ENCODE measurements at regions not wholly inside any gene's neighbourhood (a gene's known extent, or its start where the extent isn't known, plus 50 kb on each side); places are given as distances from the start of the nearest gene placed in this dataset.
A peak's percentile ranks its signal among the peaks of the same experiment; 100 is the strongest.

GRCh38 chr21:35697321-35697808 is 363.0 kb downstream of the SETD4 start:
- DNase-seq (ENCODE audit: low spot score), result peak; percentile 65

DNA sequence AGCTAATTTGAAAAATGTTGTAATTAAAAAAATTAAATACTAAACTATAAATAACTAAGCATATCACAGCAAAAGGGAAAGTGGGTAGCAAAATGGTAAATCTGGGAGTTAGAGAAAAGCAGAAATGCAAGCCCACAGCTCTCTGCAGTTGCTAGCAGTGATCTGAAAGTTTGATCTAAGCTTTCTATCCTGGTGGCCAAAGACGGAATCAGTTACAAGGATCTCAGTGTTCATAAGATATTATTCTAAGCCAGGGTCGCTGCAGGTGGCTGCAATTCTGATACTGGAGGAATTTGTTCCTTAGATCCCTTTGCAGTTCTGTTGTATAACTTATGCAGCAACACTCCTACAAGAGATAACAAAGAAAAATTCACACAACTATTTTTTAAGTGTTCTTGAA is 363.7 kb downstream of the SETD4 start:
- DNase-seq (ENCODE audit: low spot score), result no peak

DNA sequence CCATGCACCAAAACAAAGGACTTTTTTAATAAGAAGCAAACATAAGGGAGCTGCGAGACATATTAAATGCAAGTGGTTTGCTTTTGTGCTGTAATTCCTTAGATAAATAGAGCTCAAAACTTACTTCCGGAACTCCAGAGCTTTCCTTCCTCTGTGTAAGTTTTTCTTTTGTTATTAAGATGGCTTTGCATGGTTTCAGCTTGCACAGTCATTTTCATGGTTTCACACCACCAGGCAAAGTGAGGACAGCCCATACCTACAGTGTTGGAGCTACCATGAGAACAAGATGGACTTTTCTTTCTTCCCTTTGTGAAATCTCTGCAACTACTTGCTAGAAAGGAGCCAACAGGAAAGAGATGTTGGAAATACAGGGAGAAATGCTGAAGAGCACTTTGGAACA is 368.0 kb downstream of the SETD4 start:
- no peak for DNase-seq (ENCODE audit: low spot score)

- no peak for DNase-seq (ENCODE audit: low spot score)
These were observed 369.9 kb downstream of the SETD4 start for GRCh38 chr21:35690436-35690835.

DNA sequence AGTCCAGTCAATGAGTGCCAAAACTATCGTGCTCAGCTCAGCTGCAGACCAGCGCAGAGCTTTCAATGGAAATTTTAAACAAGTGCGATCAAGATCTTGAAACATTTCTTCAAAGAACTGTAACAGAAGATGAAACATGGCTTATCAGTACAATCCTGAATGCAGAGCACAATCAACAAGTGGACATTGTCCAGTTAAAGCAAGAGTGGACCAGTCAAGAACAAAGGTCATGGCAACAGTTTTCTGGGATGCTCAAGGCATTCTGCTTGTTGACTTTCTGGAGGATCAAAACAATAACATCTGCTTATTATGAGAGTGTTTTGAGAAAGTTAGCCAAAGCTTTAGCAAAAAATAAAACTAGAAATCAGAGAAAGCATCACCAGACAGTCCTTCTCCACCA is 374.2 kb downstream of the SETD4 start:
- no peak for DNase-seq (ENCODE audit: low spot score)

- no peak for DNase-seq (ENCODE audit: low spot score)
These were observed 376.5 kb downstream of the SETD4 start for GRCh38 chr21:35683664-35684304.

DNA sequence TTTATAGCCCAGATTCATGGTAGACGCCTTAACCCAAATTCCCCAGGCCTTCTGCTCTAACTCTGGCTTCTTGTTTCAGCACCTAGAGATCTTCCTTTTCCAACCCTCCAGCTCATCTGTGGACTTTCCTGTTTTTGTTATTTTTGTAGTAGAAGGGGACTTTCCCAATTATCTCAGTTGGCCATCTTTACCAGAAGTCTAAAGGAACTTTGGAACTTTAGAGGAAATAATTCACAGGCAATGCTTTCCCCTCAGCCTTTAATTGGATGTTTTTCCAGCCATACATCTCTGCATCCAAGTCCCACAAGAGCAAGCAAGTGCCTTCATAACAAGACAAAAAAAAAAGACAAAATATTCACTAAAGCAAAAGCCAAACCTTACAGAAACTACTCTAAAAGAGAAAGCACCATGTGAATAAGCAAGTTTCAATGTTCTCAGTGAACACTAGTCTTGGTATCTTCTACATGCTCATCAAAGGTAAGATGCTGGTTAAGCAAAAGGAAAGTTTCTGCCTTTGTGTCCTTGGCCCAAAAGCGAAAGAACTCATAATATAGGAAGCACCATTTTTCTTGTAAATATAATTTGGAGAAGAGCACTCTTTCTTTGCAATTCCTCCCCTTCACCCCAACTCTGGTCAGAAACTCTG is 377.3 kb downstream of the SETD4 start:
- DNase-seq (ENCODE audit: low spot score), result no peak

- DNase-seq (ENCODE audit: low spot score), result no peak
These were observed 378.4 kb downstream of the SETD4 start for GRCh38 chr21:35681946-35682345.

GRCh38 chr21:35679076-35679475 is 381.2 kb downstream of the SETD4 start:
- DNase-seq (ENCODE audit: low spot score), result no peak

GRCh38 chr21:35678393-35678792 is 381.9 kb downstream of the SETD4 start:
- no peak for DNase-seq (ENCODE audit: low spot score)

DNA sequence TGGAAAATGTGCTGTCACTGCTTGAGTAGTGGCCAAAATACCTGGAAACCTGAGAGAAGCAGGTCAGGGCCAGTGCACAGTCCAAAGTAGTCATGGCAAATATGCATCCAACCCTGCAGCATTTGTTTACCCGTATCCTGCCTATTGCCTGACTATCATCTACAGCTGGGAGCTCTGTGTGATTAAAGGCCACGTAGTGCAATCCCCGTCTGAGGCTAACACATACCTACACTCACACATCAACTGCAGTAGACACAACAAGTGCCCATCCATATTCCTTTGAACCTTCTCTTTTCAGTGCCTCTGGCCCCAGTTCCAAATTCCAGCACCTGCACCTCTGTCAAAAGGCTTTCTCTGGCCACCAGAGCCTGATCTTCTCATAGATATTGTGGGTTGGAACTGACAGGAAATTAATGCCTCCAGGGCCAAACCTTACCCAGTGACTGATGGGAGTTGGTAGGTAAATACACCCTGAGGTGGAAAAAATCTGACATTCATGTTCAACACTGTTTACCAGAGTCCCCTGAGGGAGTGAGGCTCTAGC is 383.0 kb downstream of the SETD4 start:
- DNase-seq (ENCODE audit: low spot score), result no peak

DNA sequence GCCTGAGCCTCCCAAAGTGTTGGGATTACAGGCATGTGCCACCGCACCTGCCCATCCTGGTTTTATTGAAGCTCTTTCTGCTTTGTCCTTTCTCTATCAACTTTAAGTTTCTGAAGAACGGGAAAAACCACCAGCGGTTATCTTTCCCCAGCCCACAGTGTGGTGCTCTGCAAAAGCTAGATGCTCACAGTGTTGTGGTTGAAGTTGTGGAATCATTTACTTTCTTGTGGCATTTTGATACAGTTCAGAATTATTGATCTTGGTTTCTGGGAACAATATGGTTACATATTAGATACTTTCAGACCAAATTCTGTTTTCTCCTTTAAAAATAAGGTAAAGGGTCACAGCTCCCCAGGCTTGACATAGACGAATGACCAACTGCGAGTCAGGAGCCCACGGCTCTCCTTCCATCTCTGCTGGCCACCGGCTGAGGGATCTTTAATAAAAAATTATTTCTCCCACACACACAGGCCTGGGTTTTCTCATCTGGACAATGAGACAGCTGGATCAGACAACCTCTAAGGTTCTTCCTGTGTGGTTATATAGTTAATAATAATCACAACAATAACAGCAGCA is 385.3 kb downstream of the SETD4 start:
- no peak for DNase-seq (ENCODE audit: low spot score)

DNA sequence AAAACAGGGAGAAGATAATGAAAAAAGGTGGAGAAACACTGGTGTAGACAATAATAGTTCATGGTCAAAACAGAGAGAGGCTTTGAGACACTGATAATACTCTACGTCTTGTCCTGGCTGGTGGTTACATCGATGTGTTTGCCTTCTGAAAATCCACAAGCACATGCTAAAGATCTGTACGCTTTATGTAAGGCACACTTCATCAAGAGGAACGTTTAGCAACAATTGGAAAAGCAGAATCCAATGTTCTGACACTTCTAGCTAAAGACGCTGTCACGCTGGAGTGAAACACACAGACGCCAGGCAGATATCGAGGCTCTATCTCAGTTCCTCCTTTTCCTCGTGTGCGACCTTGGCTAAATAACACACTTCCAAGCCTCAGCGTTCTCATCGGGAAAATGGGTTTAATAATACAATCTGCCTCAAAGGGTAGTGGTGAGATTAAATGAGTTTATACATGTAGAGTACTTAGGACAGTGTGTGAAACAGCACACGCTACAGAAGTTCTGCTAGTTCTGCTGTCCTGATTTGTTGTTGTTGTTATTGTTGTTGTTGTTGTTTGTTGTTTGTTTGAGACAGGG is 386.1 kb downstream of the SETD4 start:
- no peak for DNase-seq (ENCODE audit: low spot score)

DNA sequence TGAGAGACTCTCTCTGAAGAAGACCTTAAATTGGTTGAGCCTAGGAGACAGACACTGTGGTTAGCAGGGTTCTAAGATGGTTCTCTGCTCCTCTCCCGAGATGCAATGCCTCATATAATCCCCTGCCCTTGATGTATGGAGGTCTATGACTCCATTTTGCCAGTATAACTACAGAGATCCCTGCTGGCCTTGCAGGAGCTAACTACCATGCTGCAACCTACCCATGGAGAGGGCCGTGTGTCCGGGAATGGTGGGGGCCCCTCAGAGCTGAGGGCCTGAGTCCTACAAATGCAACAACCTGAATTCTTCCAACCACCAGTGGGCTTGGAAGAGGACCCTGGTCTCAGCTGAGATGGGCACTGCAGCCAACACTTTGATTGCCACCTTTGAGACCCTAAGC is 388.0 kb downstream of the SETD4 start:
- DNase-seq (ENCODE audit: low spot score), result no peak

- DNase-seq (ENCODE audit: low spot score), result no peak
These were observed 395.6 kb downstream of the SETD4 start for GRCh38 chr21:35664683-35665082.

- DNase-seq (ENCODE audit: low spot score), result no peak
These were observed 396.3 kb downstream of the SETD4 start for GRCh38 chr21:35663856-35664606.

DNA sequence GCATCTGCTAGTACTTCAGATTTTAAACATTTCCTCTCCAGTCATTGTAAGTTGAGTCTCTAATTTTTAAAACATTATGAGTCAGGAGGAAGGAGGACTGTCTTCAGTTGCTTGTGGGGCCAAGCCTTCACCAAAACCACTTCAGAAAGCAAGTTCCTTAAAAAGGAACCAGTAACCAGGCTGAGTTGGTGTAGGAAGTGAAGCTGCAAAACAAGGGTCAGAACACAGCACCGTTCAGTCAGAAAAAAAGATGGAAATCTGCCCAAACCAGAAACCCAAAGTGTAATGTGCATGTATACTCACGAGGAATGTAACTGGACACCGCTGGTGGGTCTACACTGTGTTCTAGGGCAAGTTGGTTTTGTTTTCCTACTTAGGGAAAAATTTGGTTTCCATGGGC is 402.1 kb downstream of the SETD4 start:
- DNase-seq (ENCODE audit: low spot score), result no peak

DNA sequence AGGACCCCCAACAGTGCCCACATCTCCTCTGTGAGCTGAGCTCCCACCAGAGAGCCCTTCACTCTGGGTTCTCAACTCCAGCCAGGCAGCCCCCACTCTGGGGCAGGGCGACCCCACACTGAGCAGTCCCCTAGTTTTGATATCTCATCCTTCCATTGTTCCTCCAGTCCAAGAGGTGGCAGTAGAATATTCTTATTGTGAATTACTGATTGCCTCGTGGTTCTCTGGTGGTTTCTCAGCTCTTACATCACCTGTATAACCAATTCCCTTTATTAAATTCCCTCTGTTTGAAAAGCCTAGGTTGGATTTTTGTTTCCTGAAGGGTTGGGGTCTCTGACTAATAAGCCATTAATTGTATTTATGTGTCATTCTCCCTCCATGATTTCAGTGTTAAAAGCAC is 407.5 kb downstream of the SETD4 start:
- no peak for DNase-seq (ENCODE audit: low spot score)

DNA sequence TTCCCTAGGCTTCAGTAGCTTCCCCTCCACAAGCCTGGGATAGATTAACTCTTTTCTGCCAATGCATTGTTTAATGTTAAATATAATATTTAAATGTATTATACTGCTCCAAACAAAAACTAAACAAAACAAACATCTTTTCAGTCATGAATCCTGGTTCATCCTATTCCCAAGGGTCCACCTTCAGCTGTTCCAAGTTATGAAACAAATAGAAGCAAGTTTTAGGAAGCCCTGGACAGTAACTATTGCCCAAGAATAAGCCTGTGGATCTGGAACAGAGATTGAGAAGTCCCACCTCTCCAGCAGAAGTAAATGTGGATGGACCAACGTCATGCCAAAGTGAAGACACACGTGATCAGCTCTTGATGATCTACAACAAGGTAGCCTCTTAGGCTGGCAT is 408.1 kb downstream of the SETD4 start:
- DNase-seq (ENCODE audit: low spot score), result no peak

- no peak for DNase-seq (ENCODE audit: low spot score)
These were observed 409.1 kb downstream of the SETD4 start for GRCh38 chr21:35651196-35651595.

DNA sequence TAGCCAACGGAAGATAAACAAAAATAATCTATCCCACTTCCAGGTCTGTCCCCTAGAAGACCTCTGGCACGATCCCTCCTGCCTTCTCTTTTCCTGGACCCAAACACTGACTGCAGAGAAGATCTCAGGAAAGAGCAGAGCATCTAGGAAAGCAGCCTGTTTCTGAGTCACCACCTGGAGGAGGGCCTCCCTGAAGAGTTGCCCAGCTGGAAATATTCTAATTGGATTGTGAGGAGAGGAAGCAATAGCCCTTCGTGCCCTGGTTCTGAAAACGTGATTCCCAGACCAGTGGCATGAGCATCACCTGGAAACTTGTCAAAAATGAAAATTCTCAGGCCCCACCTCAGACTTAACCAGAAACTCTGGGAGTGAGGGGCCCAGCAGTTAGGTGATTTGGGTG is 411.1 kb downstream of the SETD4 start:
- DNase-seq (ENCODE audit: low spot score), result no peak

- no peak for DNase-seq (ENCODE audit: low spot score)
These were observed 411.8 kb downstream of the SETD4 start for GRCh38 chr21:35648512-35648911.
